ENCODE measurements at regions not wholly inside any gene's neighbourhood (a gene's known extent, or its start where the extent isn't known, plus 50 kb on each side); places are given as distances from the start of the nearest gene placed in this dataset.

DNA sequence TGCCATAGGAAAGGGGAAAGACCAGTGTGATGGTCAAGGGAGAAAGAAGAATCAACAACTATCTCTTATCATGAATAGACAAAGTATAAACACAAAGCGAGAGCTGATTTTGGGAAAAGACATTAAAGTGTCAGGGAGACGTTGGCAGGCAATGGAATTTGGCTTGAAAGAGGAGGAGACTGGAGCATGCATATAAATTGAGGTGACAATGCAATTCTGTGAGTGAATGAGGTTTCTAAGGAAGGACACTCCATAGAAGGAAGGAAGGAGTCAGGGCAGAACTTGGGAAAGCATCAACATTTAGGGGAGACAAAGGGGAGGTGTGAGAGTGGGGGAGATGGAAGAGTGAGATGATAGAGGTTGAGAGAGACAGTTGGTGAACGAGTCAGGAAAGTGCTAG, 543.0 kb upstream of the TBL1XR1 start:
- TF ChIP-seq, protein P1, sequence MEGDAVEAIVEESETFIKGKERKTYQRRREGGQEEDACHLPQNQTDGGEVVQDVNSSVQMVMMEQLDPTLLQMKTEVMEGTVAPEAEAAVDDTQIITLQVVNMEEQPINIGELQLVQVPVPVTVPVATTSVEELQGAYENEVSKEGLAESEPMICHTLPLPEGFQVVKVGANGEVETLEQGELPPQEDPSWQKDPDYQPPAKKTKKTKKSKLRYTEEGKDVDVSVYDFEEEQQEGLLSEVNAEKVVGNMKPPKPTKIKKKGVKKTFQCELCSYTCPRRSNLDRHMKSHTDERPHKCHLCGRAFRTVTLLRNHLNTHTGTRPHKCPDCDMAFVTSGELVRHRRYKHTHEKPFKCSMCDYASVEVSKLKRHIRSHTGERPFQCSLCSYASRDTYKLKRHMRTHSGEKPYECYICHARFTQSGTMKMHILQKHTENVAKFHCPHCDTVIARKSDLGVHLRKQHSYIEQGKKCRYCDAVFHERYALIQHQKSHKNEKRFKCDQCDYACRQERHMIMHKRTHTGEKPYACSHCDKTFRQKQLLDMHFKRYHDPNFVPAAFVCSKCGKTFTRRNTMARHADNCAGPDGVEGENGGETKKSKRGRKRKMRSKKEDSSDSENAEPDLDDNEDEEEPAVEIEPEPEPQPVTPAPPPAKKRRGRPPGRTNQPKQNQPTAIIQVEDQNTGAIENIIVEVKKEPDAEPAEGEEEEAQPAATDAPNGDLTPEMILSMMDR (IDR thresholded peaks at IDR 0.05; ENCODE audit: low read depth, low read length, poor library complexity, severe bottlenecking): no peak
- no peak for TF ChIP-seq EZH2phosphoT487 (IDR thresholded peaks at IDR 0.05; ENCODE audit: borderline replicate concordance, low read length)
